ENCODE measurements at regions not wholly inside any gene's neighbourhood (a gene's known extent, or its start where the extent isn't known, plus 50 kb on each side); places are given as distances from the start of the nearest gene placed in this dataset.

- H4K8ac ChIP-seq (ENCODE audit: low read depth in 2 of 2, low read length in 2 of 2), result no peak overlapping the region
- H3K4me3 ChIP-seq (ENCODE audit: insufficient read depth, low read depth, low read length), result no peak overlapping the region
- no peak overlapping the region for H3K14ac ChIP-seq (replicated peaks; ENCODE audit: low read depth, low read length)
- no peak overlapping the region for H2BK120ac ChIP-seq (ENCODE audit: low read depth, low read length)
- peaks cover 4% of the 10 kb centered on the region; the same call in 1 of the 2 replicates for H3K27me3 ChIP-seq (ENCODE audit: control insufficient read depth, insufficient read depth, low read length)
- H2BK5ac ChIP-seq (ENCODE audit: low read depth, low read length, poor library complexity, severe bottlenecking), result no peak overlapping the region
- no peak overlapping the region for H2AK9ac ChIP-seq (replicated peaks; ENCODE audit: low read depth, low read length, poor library complexity)
- H4K20me1 ChIP-seq (ENCODE audit: insufficient read depth, low read length), result no peaks in the 10 kb centered on the region
- WGBS, 2 experiments (ENCODE audit: extremely low coverage in 2 of 2, insufficient read length in 1 of 2), result no CpG with 5 or more reads among the region's 8 CpGs
- DNase-seq (no peak), ATAC-seq (ENCODE audit: low read depth) (no peak)
- H3K18ac ChIP-seq (ENCODE audit: low read depth, low read length), result no peak overlapping the region
- dilution Hi-C loops (cut with HindIII; ENCODE audit: low sequenced_read_pairs, unreplicated experiment), result no loop called here
- H3K36me3 ChIP-seq (ENCODE audit: control insufficient read depth, insufficient read depth, low read length), result no peaks in the 10 kb centered on the region
- ChIA-PET POLR2A (ENCODE audit: unreplicated experiment) (interaction anchor here (0.5 kb wide), 1 partner anchor 184 kb away, joined by 4 read pairs; no protein-coding TSS in a partner anchor), CTCF (no interaction called here)
- H3K4me1 ChIP-seq (ENCODE audit: control insufficient read depth, insufficient read depth, low read length), result peaks cover 3% of the 10 kb centered on the region; the same call in 1 of the 2 replicates
- TF ChIP-seq POLR2A (IDR thresholded peaks at IDR 0.05; ENCODE audit: low read depth, low read length) (no peak), MAFK (IDR thresholded peaks at IDR 0.05; ENCODE audit: low read depth, low read length) (no peak), RCOR1 (IDR thresholded peaks at IDR 0.05; ENCODE audit: insufficient replicate concordance, low read length) (no peak), USF2 (IDR thresholded peaks at IDR 0.05; ENCODE audit: low read depth, low read length) (no peak), CHD1 (IDR thresholded peaks at IDR 0.05; ENCODE audit: low read depth, low read length) (no peak), NFE2L2 (IDR thresholded peaks at IDR 0.05; ENCODE audit: low read depth, low read length) (no peak), MAZ (IDR thresholded peaks at IDR 0.05; ENCODE audit: borderline replicate concordance, low read depth, low read length) (no peak), BHLHE40 (IDR thresholded peaks at IDR 0.05; ENCODE audit: low read depth, low read length) (no peak), MXI1 (IDR thresholded peaks at IDR 0.05; ENCODE audit: borderline replicate concordance, low read depth, low read length) (no peak), RFX5 (IDR thresholded peaks at IDR 0.05; ENCODE audit: low read depth, low read length) (no peak), CTCF (conservative IDR thresholded peaks at IDR 0.05; ENCODE audit: low read depth, low read length) (no peak), RAD21 (IDR thresholded peaks at IDR 0.05; ENCODE audit: low read length) (no peak), ELK1 (IDR thresholded peaks at IDR 0.05; ENCODE audit: borderline replicate concordance, low read depth, low read length) (no peak)
- H2AFZ ChIP-seq (replicated peaks; ENCODE audit: low read length, poor library complexity), result no peak overlapping the region
- no peak overlapping the region for H4K91ac ChIP-seq (ENCODE audit: insufficient read depth, low read depth, low read length)
- in situ Hi-C loops (cut with MboI; ENCODE audit: low sequenced_read_pairs), result no loop called here
- no peak overlapping the region for H2BK15ac ChIP-seq (ENCODE audit: low read depth, low read length)
- no peak overlapping the region; the same call in 1 of the 2 replicates for H3K4me2 ChIP-seq (ENCODE audit: low read depth, low read length)
- intact Hi-C loops (cut with micrococcal nuclease), result no loop called here
- no TSS peak for BruUV-seq (replicated peaks)
- no peak overlapping the region for H2AK5ac ChIP-seq (ENCODE audit: low read depth, low read length)
- H2BK20ac ChIP-seq (ENCODE audit: low read depth, low read length), result no peak overlapping the region
- no peak overlapping the region for H3K23ac ChIP-seq (ENCODE audit: low read depth, low read length)
- H3K27ac ChIP-seq (ENCODE audit: insufficient read depth, low read length), result no peak overlapping the region
- H3K56ac ChIP-seq (ENCODE audit: extremely low read depth, insufficient read depth, low read length), result no peak overlapping the region; the same call in 1 of the 2 replicates
- peaks cover 16% of the 10 kb centered on the region for H3K9me3 ChIP-seq (ENCODE audit: control insufficient read depth, insufficient read depth, low read length)
- H3K4ac ChIP-seq (ENCODE audit: low read depth, low read length), result no peak overlapping the region
- H4K5ac ChIP-seq (ENCODE audit: low read depth, low read length), result no peak overlapping the region
- peaks cover 4% of the 10 kb centered on the region; the same call in 1 of the 2 replicates for H3K9me1 ChIP-seq (ENCODE audit: insufficient read depth, low read length)
- H3K9ac ChIP-seq (ENCODE audit: low read depth, low read length), result no peak overlapping the region
- H3K79me1 ChIP-seq (ENCODE audit: low read depth in 1 of 2, low read length in 2 of 2), result no peaks in the 10 kb centered on the region
Observed at GRCh38 chr9:129305246-129305645, 127.2 kb upstream of the IER5L start.
